ENCODE measurements at regions not wholly inside any gene's neighbourhood (a gene's known extent, or its start where the extent isn't known, plus 50 kb on each side); places are given as distances from the start of the nearest gene placed in this dataset.

DNA sequence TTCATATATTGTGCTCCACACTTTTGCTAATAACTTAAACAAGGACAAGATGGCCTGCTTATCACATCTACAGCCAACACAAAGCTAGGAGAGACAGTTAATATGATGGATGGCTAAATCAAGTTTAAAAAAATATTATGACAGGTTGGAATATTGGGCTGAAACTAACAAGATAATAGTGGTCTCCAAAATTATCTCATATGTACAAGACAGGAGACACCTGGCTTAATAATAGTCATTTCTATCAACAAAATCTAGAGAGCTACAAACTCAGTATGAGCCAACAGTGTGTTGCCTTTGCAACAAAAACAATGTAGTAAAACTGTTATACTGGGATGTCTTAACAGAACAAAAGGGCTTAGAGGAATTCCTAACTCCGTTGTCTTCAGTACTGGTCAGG lies 317.1 kb upstream of the COL8A1 start:
- Histone ChIP-seq H3K14ac (ENCODE audit: insufficient read depth, low read length) (no peak overlapping the region), H3K27ac (ENCODE audit: insufficient read length, low read depth, low read length) (no peak overlapping the region), H2AK5ac (ENCODE audit: insufficient read length, low read length) (no peak overlapping the region), H4K8ac (replicated peaks; ENCODE audit: insufficient read length, low read depth, low read length) (no peak overlapping the region), H4K20me1 (ENCODE audit: control insufficient read depth, insufficient read depth, insufficient read length) (no peaks in the 10 kb centered on the region), H3K4ac (ENCODE audit: low read depth, low read length) (no peak overlapping the region), H2BK20ac (ENCODE audit: low read depth, low read length, poor library complexity, severe bottlenecking) (no peak overlapping the region), H3K56ac (ENCODE audit: insufficient read length, low read depth, low read length) (no peak overlapping the region), H2BK15ac (ENCODE audit: low read depth, low read length) (no peak overlapping the region), H3K23me2 (ENCODE audit: insufficient read length, low read depth, low read length, poor library complexity, severe bottlenecking) (no peaks in the 10 kb centered on the region), H3K23ac (ENCODE audit: insufficient read length, low read depth, low read length) (no peak overlapping the region), H4K91ac (ENCODE audit: insufficient read length, low read depth, low read length) (no peak overlapping the region), H3K9me3 (ENCODE audit: control insufficient read depth, low read depth, low read length) (no peaks in the 10 kb centered on the region), H3K4me1 (ENCODE audit: insufficient read depth, low read length) (no peaks in the 10 kb centered on the region), H4K5ac (ENCODE audit: insufficient read length, low read depth, low read length) (no peak overlapping the region), H3K18ac (ENCODE audit: insufficient read length, low read depth, low read length) (no peak overlapping the region), H3K79me2 (ENCODE audit: insufficient read depth, low read length) (no peaks in the 10 kb centered on the region), H3T11ph (ENCODE audit: low read length) (no peak overlapping the region), H3K79me1 (ENCODE audit: insufficient read depth, low read depth, low read length, poor library complexity, severe bottlenecking) (no peaks in the 10 kb centered on the region), H2AFZ (ENCODE audit: low read length) (no peak overlapping the region), H2BK12ac (ENCODE audit: insufficient read length, low read depth, low read length) (no peak overlapping the region), H2BK120ac (ENCODE audit: low read depth, low read length, poor library complexity, severe bottlenecking) (no peak overlapping the region), H3K27me3 (ENCODE audit: insufficient read depth, low read length) (no peaks in the 10 kb centered on the region), H3K9ac (ENCODE audit: extremely low read depth, insufficient read length, low read length) (no peak overlapping the region), H2BK5ac (ENCODE audit: insufficient read length, low read length) (no peak overlapping the region), H3K4me2 (ENCODE audit: insufficient read depth, insufficient read length, low read length) (no peak overlapping the region)
- whole genome bisulfite sequencing (ENCODE audit: extremely low coverage, insufficient read length, low lambda C conversion rate): no CpG with 5 or more reads among the region's 1 CpG
- Mint-ChIP-seq H3K9me3 (no peaks in the 10 kb centered on the region), H3K36me3 (ENCODE audit: insufficient read depth in 1 of 3, low read depth in 3 of 3) (no peaks in the 10 kb centered on the region), H3K27ac (no peak overlapping the region), H3K27me3 (ENCODE audit: low read depth) (no peaks in the 10 kb centered on the region), H3K4me3 (no peak overlapping the region), H3K4me1 (no peaks in the 10 kb centered on the region)
- DNase-seq: no peak
- TF ChIP-seq, protein P1, sequence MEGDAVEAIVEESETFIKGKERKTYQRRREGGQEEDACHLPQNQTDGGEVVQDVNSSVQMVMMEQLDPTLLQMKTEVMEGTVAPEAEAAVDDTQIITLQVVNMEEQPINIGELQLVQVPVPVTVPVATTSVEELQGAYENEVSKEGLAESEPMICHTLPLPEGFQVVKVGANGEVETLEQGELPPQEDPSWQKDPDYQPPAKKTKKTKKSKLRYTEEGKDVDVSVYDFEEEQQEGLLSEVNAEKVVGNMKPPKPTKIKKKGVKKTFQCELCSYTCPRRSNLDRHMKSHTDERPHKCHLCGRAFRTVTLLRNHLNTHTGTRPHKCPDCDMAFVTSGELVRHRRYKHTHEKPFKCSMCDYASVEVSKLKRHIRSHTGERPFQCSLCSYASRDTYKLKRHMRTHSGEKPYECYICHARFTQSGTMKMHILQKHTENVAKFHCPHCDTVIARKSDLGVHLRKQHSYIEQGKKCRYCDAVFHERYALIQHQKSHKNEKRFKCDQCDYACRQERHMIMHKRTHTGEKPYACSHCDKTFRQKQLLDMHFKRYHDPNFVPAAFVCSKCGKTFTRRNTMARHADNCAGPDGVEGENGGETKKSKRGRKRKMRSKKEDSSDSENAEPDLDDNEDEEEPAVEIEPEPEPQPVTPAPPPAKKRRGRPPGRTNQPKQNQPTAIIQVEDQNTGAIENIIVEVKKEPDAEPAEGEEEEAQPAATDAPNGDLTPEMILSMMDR (conservative IDR thresholded peaks at IDR 0.05): no peak
